Omental fat pad (tissue), 3 donors: ENCODE measurements at regions not wholly inside any gene's neighbourhood (a gene's known extent, or its start where the extent isn't known, plus 50 kb on each side); places are given as distances from the start of the nearest gene placed in this dataset.

Experiments
- ATAC-seq: fragments of 150-250 bp; one replicate; pipeline ENCODE4 v1.9.1; 2016; ENCODE audit warnings: mild to moderate bottlenecking, moderate library complexity; ENCODE audit not compliant: low FRiP score
- DNase-seq: peaks from one replicate; pipeline ENCODE4 v3.0.0-alpha.2; 2019; ENCODE audit warnings: low spot score
- CTCF ChIP-seq, 3 donors: fragments of 450-650 bp; IDR thresholded peaks; one replicate each; pipeline ENCODE4 v1.5.1; 2016 to 2017; ENCODE audit warnings: antibody characterized with exemption in 3 of 3, mild to moderate bottlenecking in 3 of 3, moderate library complexity in 2 of 3

DNA sequence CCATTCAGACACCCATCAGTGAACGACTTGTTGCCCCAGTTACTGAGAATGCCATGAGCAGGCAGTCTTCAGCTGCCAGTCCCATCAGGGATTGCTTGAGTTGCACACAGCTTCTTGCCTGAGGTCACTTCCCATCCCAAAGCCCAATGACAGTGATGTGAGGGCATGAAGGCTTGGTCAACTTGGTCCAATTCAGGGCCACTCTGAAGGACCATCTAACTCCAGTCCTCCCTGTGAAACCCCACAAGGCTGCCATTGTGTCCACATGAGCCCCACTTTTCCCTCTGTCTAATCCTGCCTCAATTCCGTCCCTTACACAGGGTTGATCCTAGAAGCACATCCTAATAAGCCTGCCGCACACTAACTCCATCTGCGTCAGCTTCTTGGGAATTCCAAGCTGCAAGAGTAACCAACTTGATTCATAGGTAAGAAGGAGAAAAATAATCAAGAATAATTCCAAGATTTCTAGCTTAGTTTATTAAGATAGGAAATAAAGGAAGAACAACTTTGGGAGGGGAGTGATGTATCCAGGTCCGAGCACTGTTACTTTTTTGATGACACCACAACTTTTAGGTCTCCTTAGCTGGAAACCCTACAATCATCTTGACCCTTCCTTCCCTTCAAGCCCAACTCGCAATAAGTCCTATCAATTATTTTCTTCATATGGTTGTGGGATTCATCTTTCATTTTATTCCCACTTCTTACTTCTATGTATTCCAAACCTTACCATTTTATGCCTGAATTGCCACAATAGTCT lies 110.9 kb downstream of the LRRC30 start:
- no peak for DNase-seq
- TF ChIP-seq CTCF (IDR thresholded peaks at IDR 0.05), result no peak
- no peak for ATAC-seq

DNA sequence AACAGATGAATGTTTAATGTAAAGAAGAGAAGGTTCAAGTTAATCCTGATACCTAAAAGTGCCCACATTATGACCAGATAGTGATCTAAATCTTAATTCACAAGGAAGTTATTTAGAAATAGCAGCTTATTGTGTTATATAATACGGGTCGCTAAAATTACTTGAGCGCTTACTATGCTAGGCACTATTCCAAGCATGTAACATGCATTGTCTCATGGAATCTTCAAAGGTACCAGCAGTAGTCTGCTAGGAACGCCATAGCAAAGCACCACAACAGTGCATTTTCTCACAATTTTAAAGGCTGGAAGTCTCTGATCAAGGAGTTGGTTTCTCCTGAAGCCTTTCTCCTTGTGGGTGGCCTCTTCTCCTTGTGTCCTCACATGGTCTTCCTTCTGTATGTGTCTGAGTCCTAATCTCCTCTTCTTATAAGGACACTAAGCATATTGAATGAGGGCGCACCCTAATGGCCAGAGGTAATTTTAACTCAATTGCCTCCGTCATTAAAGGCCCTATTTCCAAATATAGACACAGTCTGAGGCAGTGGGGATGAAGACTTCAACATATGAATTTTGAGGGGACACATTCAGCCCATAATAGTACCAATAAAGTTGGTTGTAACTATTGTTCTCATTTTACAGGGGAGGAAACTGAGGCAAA lies 118.4 kb downstream of the LRRC30 start:
- no peak for TF ChIP-seq CTCF (IDR thresholded peaks at IDR 0.05)
- ATAC-seq (no peak), DNase-seq (no peak)

DNA sequence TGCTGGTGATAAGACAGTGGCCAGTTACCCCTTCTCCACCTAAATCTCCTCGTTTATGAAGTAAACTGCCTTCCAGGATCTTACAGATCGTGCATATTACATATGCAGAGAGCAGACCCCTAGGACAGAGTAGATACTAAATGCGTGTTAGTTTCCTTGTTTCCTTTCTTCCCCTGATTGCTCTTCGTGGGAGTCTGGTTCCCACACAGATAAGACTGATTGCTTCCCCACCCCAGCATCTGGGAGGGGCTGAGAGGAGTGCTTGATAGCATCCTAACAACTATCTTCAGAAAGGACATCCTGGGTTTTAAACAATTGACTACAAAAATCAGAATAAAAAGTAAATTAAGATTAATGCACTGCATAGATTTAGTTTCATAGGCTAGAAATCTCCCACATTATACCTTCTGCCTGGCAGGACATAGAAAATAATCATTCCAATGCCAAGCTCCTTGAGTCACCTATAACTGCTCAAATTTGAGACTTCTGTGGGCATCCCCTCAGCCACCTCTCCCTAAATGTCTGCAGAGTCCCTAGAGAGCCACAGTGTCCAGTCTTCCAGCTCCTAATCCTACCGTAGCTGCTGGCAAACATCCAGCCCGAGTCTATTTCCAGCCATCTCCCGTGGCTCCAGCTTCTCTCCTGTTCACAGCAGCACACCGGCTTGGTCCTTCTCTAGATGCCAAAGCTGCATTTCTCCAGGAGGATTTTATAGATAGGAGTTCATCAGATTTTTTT lies 128.3 kb downstream of the LRRC30 start:
- no peak for TF ChIP-seq CTCF (IDR thresholded peaks at IDR 0.05)
- DNase-seq (no peak), ATAC-seq (no peak)

DNA sequence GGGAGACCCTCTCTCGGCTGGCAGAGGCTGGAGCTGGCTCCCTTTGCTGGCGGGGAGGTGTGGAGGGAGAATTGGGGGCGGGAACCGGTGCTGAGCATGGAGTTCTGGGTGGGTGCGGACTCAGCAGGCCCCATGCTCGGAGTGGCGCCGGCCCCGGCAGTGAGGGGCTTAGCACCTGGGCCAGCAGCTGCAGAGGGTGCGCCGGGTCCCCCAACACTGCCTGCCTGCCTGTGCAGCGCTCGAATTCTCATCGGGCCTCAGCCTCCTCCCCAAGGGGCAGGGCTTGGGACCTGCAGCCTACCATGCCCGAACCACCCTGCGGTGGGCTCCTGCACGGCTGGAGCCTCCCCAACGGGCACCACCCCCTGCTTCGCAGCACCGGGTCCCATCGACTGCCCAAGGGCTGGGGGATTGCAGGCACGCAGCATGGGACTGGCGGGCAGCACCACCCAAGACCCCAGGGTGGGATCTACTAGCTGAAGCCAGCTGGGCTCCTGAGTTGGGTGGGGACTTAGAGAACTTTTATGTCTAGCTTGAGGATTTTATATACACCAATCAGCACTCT lies 129.8 kb downstream of the LRRC30 start:
- ATAC-seq, result no peak

GRCh38 chr18:7363338-7363737 lies 132.4 kb downstream of the LRRC30 start:
- DNase-seq (no peak), ATAC-seq (no peak)
- no peak for TF ChIP-seq CTCF (IDR thresholded peaks at IDR 0.05)

More for the DNA sequence above, 129.8 kb downstream of the LRRC30 start:
- TF ChIP-seq CTCF (IDR thresholded peaks at IDR 0.05), result no peak
- no peak for DNase-seq

- DNase-seq (no peak), ATAC-seq (no peak)
- TF ChIP-seq CTCF (IDR thresholded peaks at IDR 0.05), result no peak
These were observed 135.7 kb downstream of the LRRC30 start for GRCh38 chr18:7366597-7366996.
